K562 (cell line): ENCODE measurements at regions not wholly inside any gene's neighbourhood (a gene's known extent, or its start where the extent isn't known, plus 50 kb on each side); places are given as distances from the start of the nearest gene placed in this dataset.
A peak's percentile ranks its signal among the peaks of the same experiment; 100 is the strongest.

ENCODE experiments used
- ATAC-seq: fragments of 200-7000 bp; cut with Tn5 transposase; 3 replicates; pipeline ENCODE4 v1.9.1; 2020; ENCODE audit warnings: moderate library complexity
- BruUV-seq: library from RNA; stranded (reverse); fragments of 400-500 nt; replicated peaks from 2 replicates; lab custom pipeline; 2021; lab: Mats Ljungman, UMichigan
- CTCF ChIA-PET: fragments of 300-600 bp; formaldehyde crosslinking; extraction: SDS; loops from one replicate; lab custom pipeline; 2021; ENCODE audit warnings: low intra/inter-chr PET ratio; lab: Yijun Ruan, JAX
- POLR2A ChIA-PET: fragments of 300-600, 350-650 bp; sonication (Branson Sonifier 250); formaldehyde crosslinking; extraction: SDS; loops from one replicate; lab custom pipeline; 2021; ENCODE audit warnings: antibody characterized with exemption, inconsistent platforms; lab: Yijun Ruan, JAX
- DNase-seq, 4 experiments: peaks; one replicate each; pipeline versions ENCODE4 v3.0.0 to v3.0.0-alpha.2; 2011 to 2018; ENCODE audit warnings: low spot score in 3 of 4, mixed read lengths in 3 of 4; ENCODE audit errors: extremely low read depth in 1 of 4
- FAIRE-seq: peaks from 2 replicates; lab custom pipeline; 2011; peaks lifted over from hg19 to GRCh38; lab: Jason Lieb, UNC
- H2AFZ ChIP-seq: 2 replicates; pipeline ENCODE4 v1.6.0; 2011; ENCODE audit warnings: low read depth, low read length, control low read depth, inconsistent platforms
- H3K27ac ChIP-seq: fragments of 200-600 bp; 3 replicates; pipeline ENCODE4 v1.8.0; 2011; ENCODE audit warnings: low read depth, mild to moderate bottlenecking, control low read depth, inconsistent platforms, low read length, moderate library complexity, mixed read lengths; ENCODE audit errors: extremely low read depth
- H3K27me3 ChIP-seq, 2 experiments: fragments of 300-600 bp in 1 of 2; 2 replicates in 1 of 2; 3 replicates in 1 of 2; pipeline versions ENCODE4 v1.6.0 to v1.8.0; 2011; ENCODE audit warnings: inconsistent platforms in 2 of 2, low read length in 2 of 2, mild to moderate bottlenecking in 1 of 2, mixed read lengths in 1 of 2, moderate library complexity in 1 of 2; ENCODE audit not compliant: control insufficient read depth in 2 of 2, insufficient read depth in 2 of 2
- H3K36me3 ChIP-seq: fragments of 300-600 bp; 3 replicates; pipeline ENCODE4 v1.8.0; 2011; ENCODE audit warnings: mild to moderate bottlenecking, low read length, inconsistent platforms; ENCODE audit not compliant: control insufficient read depth, insufficient read depth
- H3K4me1 ChIP-seq, 2 experiments: fragments of 200-600 bp in 1 of 2; replicated peaks in 1 of 2; 2 replicates in 1 of 2; 3 replicates in 1 of 2; pipeline versions ENCODE4 v1.5.1 to v1.8.0; 2011; ENCODE audit warnings: inconsistent platforms in 2 of 2, low read length in 2 of 2, mild to moderate bottlenecking in 1 of 2, mixed read lengths in 1 of 2, moderate library complexity in 1 of 2; ENCODE audit not compliant: control insufficient read depth in 2 of 2, insufficient read depth in 2 of 2
- H3K4me2 ChIP-seq: 2 replicates; pipeline ENCODE4 v1.6.1; 2011; ENCODE audit warnings: low read length, control low read depth, inconsistent platforms, mixed read lengths; ENCODE audit not compliant: insufficient read depth
- H3K4me3 ChIP-seq: fragments of 200-600 bp; sonication (generic), shearing (Covaris generic); 2 replicates; pipeline ENCODE4 v1.5.1; 2016; ENCODE audit warnings: control low read depth, inconsistent platforms
- H3K79me2 ChIP-seq: fragments of 200-600 bp; 3 replicates; pipeline ENCODE4 v1.8.0; 2011; ENCODE audit warnings: low read length, inconsistent platforms; ENCODE audit not compliant: control insufficient read depth, insufficient read depth
- H3K9ac ChIP-seq, 2 experiments: 2 replicates each; pipeline versions ENCODE4 v1.6.0 to v1.6.1; 2011; ENCODE audit warnings: low read depth in 2 of 2, low read length in 2 of 2, control low read depth in 1 of 2, inconsistent platforms in 1 of 2, mild to moderate bottlenecking in 1 of 2, mixed read lengths in 1 of 2; ENCODE audit not compliant: insufficient read depth in 1 of 2
- H3K9me1 ChIP-seq: one replicate; pipeline ENCODE4 v1.6.0; 2011; ENCODE audit warnings: inconsistent platforms, mild to moderate bottlenecking, low read length, moderate library complexity; ENCODE audit not compliant: control insufficient read depth, insufficient read depth
- H3K9me3 ChIP-seq: replicated peaks from 2 replicates; pipeline ENCODE4 v1.5.1; 2011; ENCODE audit warnings: low read depth, low read length, inconsistent platforms; ENCODE audit not compliant: control insufficient read depth, insufficient read depth
- H4K20me1 ChIP-seq: replicated peaks from 2 replicates; pipeline ENCODE4 v1.6.1; 2011; ENCODE audit warnings: low read length, inconsistent platforms, mixed read lengths; ENCODE audit not compliant: control insufficient read depth, insufficient read depth
- ARID3A ChIP-seq: IDR thresholded peaks from 2 replicates; pipeline ENCODE4 v1.6.1; 2012; ENCODE audit warnings: low read depth, low read length, improper control_type of control experiment, borderline replicate concordance
- FOXA3 ChIP-seq, 2 experiments: fragments of 450-650 bp in 1 of 2; sonication (generic) in 1 of 2; formaldehyde crosslinking; IDR thresholded peaks in 1 of 2; conservative IDR thresholded peaks in 1 of 2; 2 replicates each; pipeline versions ENCODE4 v1.4.0 to v1.8.0; 2020 to 2022; ENCODE audit warnings: mild to moderate bottlenecking in 2 of 2, missing genetic modification reagents in 1 of 2
- GTF2E2 ChIP-seq: fragments of 200-800 bp; sonication (Bioruptor generic); IDR thresholded peaks from 2 replicates; pipeline ENCODE4 v1.6.1; 2016; ENCODE audit warnings: missing genetic modification characterization, missing compliant biosample characterization
- KLF1 ChIP-seq: fragments of 450-650 bp; IDR thresholded peaks from 2 replicates; pipeline ENCODE4 v1.6.1; 2016; ENCODE audit warnings: missing genetic modification characterization, missing compliant biosample characterization
- NCOA4 ChIP-seq: fragments of 450-650 bp; IDR thresholded peaks from 2 replicates; pipeline ENCODE4 v1.6.1; 2018; ENCODE audit warnings: mild to moderate bottlenecking; ENCODE audit not compliant: partially characterized antibody
- NFYB ChIP-seq: IDR thresholded peaks from 2 replicates; pipeline ENCODE4 v1.6.1; 2011; ENCODE audit warnings: mild to moderate bottlenecking, moderate library complexity; ENCODE audit not compliant: insufficient read length; ENCODE audit errors: extremely low read depth
- TAF15 ChIP-seq: fragments of 200-400 bp; formaldehyde crosslinking; IDR thresholded peaks from 2 replicates; pipeline ENCODE4 v1.6.1; 2017; ENCODE audit warnings: mild to moderate bottlenecking, low read depth, low read length, moderate library complexity
- ZC3H4 ChIP-seq: sonication (generic); formaldehyde crosslinking; IDR thresholded peaks from 2 replicates; pipeline ENCODE4 v1.9.0; 2021; ENCODE audit warnings: missing genetic modification reagents, borderline replicate concordance
- ZMIZ1 ChIP-seq, 2 experiments: fragments of 150-350 bp in 1 of 2; IDR thresholded peaks; 2 replicates each; pipeline ENCODE4 v1.6.1; 2012 to 2016; ENCODE audit warnings: low read depth in 2 of 2, low read length in 2 of 2, mild to moderate bottlenecking in 1 of 2, moderate library complexity in 1 of 2
- ZNF23 ChIP-seq: fragments of 250-450 bp; sonication (Bioruptor Pico); IDR thresholded peaks from 2 replicates; pipeline ENCODE4 v1.4.0; 2020; ENCODE audit warnings: mild to moderate bottlenecking
- ZNF609 ChIP-seq: sonication (generic); formaldehyde crosslinking; IDR thresholded peaks from 2 replicates; pipeline ENCODE4 v1.8.1; 2023; ENCODE audit warnings: missing genetic modification reagents, mild to moderate bottlenecking, borderline replicate concordance
- ZNF695 ChIP-seq: fragments of 450-650 bp; formaldehyde crosslinking; IDR thresholded peaks from 2 replicates; pipeline ENCODE4 v1.4.0; 2020; ENCODE audit warnings: mild to moderate bottlenecking, moderate library complexity
- WGBS: fragments of 100-300 bp; shearing (Covaris generic); methylation state at CpG from one replicate; pipeline ENCODE4 v1.1.6; 2016; ENCODE audit warnings: low coverage, mixed read lengths; ENCODE audit not compliant: insufficient coverage; ENCODE audit errors: missing lambda C conversion rate; 5-methylcytosine and 5-hydroxymethylcytosine counted together
- in situ Hi-C: fragments of 300-500 bp; cut with MboI; formaldehyde crosslinking; loops from 4 replicates; pipeline ENCODE4 v1.15.0; 2018; ENCODE audit warnings: inconsistent platforms, mixed read lengths
- intact Hi-C: fragments of 100-400 bp; cut with micrococcal nuclease; formaldehyde crosslinking; loops from 2 replicates; pipeline ENCODE4 v1.14.2; 2022

GRCh38 chr18:22552899-22553460 is 135.3 kb upstream of the CTAGE1 start:
- CTCF ChIA-PET, result no interaction called here
- Histone ChIP-seq H2AFZ (no peak overlapping the region), H3K4me2 (no peak overlapping the region), H3K9me3 (no peaks in the 10 kb centered on the region), H4K20me1 (no peaks in the 10 kb centered on the region), H3K9ac (no peak overlapping the region), H3K79me2 (no peaks in the 10 kb centered on the region), H3K36me3 (no peaks in the 10 kb centered on the region), H3K27ac (no peak overlapping the region), H3K9me1 (no peaks in the 10 kb centered on the region), H3K4me1 (peaks cover 3 to 32% of the 10 kb centered on the region in 2 experiments; a peak in 2 of 5 replicates), H3K27me3 (peaks cover 7 to 9% of the 10 kb centered on the region in 2 experiments; a peak in 3 of 5 replicates), H3K4me3 (no peak overlapping the region)
- WGBS, result 25% methylated on average over 3 of the region's 3 CpGs
- BruUV-seq, result no TSS peak
- intact Hi-C loops, result loop anchor here (10.0 kb wide), 1 partner anchor 138 kb away; the partner anchor contains the start of gene CTAGE1
- ATAC-seq, result no peak
- POLR2A ChIA-PET, result no interaction called here
- no peak for DNase-seq
- in situ Hi-C loops, result loop anchor here (25.0 kb wide), 1 partner anchor 641 kb away; no protein-coding TSS in a partner anchor
- FAIRE-seq, result peak; percentile 51
- TF ChIP-seq ZNF609 (CRISPR knock-in tag) (no peak), ZNF23 (CRISPR knock-in tag) (no peak), KLF1 (tag) (no peak), ZNF695 (no peak), NCOA4 (no peak), ARID3A (no peak), NFYB (no peak), ZMIZ1 (IDR thresholded peaks at IDR 0.05; ENCODE audit: low read depth in 2 of 2, low read length in 2 of 2) (no peak), GTF2E2 (tag) (no peak), TAF15 (no peak), ZC3H4 (CRISPR knock-in tag) (no peak), FOXA3 (CRISPR knock-in tag; conservative IDR thresholded peaks at IDR 0.05 in 1 of 2, IDR thresholded peaks at IDR 0.05 in 1 of 2) (no peak)
